Gastroesophageal sphincter (tissue), 4 donors: ENCODE measurements at regions not wholly inside any gene's neighbourhood (a gene's known extent, or its start where the extent isn't known, plus 50 kb on each side); places are given as distances from the start of the nearest gene placed in this dataset.

Source experiments
- ATAC-seq: fragments of 150-250 bp; one replicate; pipeline ENCODE4 v1.9.1; 2016; ENCODE audit warnings: mild to moderate bottlenecking, moderate library complexity
- H3K27ac ChIP-seq, 4 donors: fragments of 200-600 bp; sonication (generic) in 3 of 4; 1 replicate in 3 of 4; 2 replicates in 1 of 4; pipeline ENCODE4 v1.5.1; 2016 to 2019
- H3K27me3 ChIP-seq: fragments of 200-600 bp; sonication (generic); one replicate; pipeline ENCODE4 v1.5.1; 2019
- H3K36me3 ChIP-seq, 2 donors: fragments of 200-600 bp; sonication (generic); one replicate each; pipeline ENCODE4 v1.5.1; 2019; ENCODE audit warnings: control low read depth in 1 of 2
- H3K4me1 ChIP-seq, 3 donors: fragments of 200-600 bp; sonication (generic); 1 replicate in 2 of 3; 2 replicates in 1 of 3; pipeline ENCODE4 v1.5.1; 2016 to 2019; ENCODE audit warnings: control low read depth in 2 of 3
- H3K4me3 ChIP-seq, 2 donors: fragments of 200-600 bp; sonication (generic); one replicate each; pipeline ENCODE4 v1.5.1; 2019; ENCODE audit warnings: mild to moderate bottlenecking in 1 of 2, moderate library complexity in 1 of 2
- H3K9me3 ChIP-seq, 3 donors: fragments of 200-600 bp; sonication (generic); one replicate each; pipeline ENCODE4 v1.5.1; 2017 to 2019; ENCODE audit warnings: control low read depth in 2 of 3
- EP300 ChIP-seq: sonication (generic); formaldehyde crosslinking; IDR thresholded peaks from one replicate; pipeline ENCODE4 v1.6.1; 2017; ENCODE audit warnings: antibody characterized with exemption, mild to moderate bottlenecking
- POLR2A ChIP-seq, 2 donors: fragments of 450-650 bp; IDR thresholded peaks; one replicate each; pipeline ENCODE4 v1.6.1; 2017; ENCODE audit warnings: antibody characterized with exemption in 2 of 2, mild to moderate bottlenecking in 2 of 2, moderate library complexity in 1 of 2
- POLR2AphosphoS5 ChIP-seq: sonication (generic); formaldehyde crosslinking; IDR thresholded peaks from one replicate; pipeline ENCODE4 v1.6.1; 2017; ENCODE audit warnings: antibody characterized with exemption
- WGBS, 2 donors: methylation state at CpG; one replicate each; pipeline ENCODE4 v1.1.5; 2018; ENCODE audit warnings: low coverage in 1 of 2; 5-methylcytosine and 5-hydroxymethylcytosine counted together
- TF ChIP-seq, protein P1 (sequence below), 4 experiments: fragments of 200-600 bp in 2 of 4; fragments of 450-650 bp in 2 of 4; sonication (generic) in 1 of 4; IDR thresholded peaks; one replicate each; pipeline ENCODE4 v1.5.1; 2017 to 2019; ENCODE audit warnings: antibody characterized with exemption in 4 of 4, mild to moderate bottlenecking in 2 of 4, moderate library complexity in 2 of 4

DNA sequence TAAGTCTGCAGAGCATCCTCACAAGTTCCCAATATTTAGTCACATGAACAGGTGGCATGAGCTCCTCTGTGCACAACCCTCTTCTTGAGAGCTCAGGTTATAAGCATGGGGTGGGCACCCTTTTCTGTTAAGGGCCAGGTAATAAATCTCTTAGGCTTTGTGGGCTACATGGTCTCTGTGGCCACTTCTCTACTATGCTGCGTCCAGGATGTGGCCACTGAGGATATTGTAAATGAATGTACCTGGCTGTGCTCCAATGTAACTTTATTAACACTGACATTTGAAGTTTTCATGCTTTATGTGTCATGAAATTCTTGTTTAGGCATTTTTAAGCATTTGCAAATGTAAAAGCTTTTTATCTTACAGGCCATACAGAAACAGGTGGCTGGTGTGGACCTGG lies 116.8 kb upstream of the ST6GAL2 start:
- Histone ChIP-seq H3K4me3 (no peak overlapping the region), H3K4me1 (no peaks in the 10 kb centered on the region), H3K36me3 (no peaks in the 10 kb centered on the region), H3K27ac (no peak overlapping the region), H3K27me3 (no peaks in the 10 kb centered on the region), H3K9me3 (no peaks in the 10 kb centered on the region)
- WGBS, 2 donors = 60 to 70% methylated on average over 1 of the region's 1 CpG
- ATAC-seq = no peak
- TF ChIP-seq POLR2A (IDR thresholded peaks at IDR 0.05) (no peak), EP300 (no peak), POLR2AphosphoS5 (no peak)
- TF ChIP-seq, protein P1, sequence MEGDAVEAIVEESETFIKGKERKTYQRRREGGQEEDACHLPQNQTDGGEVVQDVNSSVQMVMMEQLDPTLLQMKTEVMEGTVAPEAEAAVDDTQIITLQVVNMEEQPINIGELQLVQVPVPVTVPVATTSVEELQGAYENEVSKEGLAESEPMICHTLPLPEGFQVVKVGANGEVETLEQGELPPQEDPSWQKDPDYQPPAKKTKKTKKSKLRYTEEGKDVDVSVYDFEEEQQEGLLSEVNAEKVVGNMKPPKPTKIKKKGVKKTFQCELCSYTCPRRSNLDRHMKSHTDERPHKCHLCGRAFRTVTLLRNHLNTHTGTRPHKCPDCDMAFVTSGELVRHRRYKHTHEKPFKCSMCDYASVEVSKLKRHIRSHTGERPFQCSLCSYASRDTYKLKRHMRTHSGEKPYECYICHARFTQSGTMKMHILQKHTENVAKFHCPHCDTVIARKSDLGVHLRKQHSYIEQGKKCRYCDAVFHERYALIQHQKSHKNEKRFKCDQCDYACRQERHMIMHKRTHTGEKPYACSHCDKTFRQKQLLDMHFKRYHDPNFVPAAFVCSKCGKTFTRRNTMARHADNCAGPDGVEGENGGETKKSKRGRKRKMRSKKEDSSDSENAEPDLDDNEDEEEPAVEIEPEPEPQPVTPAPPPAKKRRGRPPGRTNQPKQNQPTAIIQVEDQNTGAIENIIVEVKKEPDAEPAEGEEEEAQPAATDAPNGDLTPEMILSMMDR (IDR thresholded peaks at IDR 0.05) = no peak

DNA sequence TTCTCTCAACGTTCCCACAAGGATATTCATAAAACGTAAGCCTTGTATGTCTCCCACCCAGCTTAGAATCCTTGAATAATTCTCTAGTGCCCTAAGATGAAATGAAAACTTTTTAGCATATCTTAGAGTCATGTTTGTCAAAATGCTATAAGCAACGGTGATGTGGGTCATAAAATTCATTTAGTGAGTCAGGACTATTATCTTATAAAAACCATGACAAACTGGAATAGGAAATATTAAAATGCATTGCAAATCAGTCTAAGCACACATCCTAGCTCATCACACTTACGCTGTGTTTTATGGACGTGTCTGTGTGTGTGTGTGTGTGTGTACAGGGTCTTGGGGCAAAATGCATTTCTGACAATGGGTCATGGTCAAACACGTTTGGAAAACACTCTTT lies 119.9 kb upstream of the ST6GAL2 start:
- TF ChIP-seq POLR2A (IDR thresholded peaks at IDR 0.05) (no peak), EP300 (no peak), POLR2AphosphoS5 (no peak)
- TF ChIP-seq, protein P1 (IDR thresholded peaks at IDR 0.05) = no peak
- H3K27me3 ChIP-seq = no peaks in the 10 kb centered on the region
- H3K4me3 ChIP-seq = no peak overlapping the region
- no peaks in the 10 kb centered on the region for H3K4me1 ChIP-seq
- ATAC-seq = no peak
- WGBS, 2 donors = 77 to 94% methylated on average over 4 to 6 of the region's 6 CpGs
- H3K36me3 ChIP-seq = no peaks in the 10 kb centered on the region
- H3K9me3 ChIP-seq = no peaks in the 10 kb centered on the region
- no peak overlapping the region for H3K27ac ChIP-seq

DNA sequence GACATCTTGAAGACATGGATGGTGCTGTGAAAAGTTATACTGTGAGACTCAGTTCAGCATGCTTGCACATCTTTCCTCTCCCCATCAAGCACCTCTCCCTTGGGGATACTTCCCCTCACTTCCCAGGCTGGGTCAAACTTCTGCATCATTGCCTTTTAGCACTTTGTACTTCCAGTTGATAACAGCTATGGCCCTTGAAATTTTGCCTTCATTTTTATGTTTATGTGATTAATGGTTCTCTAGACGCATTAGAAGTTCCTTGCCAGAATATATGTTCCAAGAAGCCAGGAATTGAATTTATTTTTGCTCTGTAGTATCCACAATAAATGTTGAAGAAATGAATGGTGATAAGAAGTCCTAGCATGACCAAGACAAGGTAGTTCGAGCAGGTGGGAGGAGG lies 120.9 kb upstream of the ST6GAL2 start:
- no peaks in the 10 kb centered on the region for H3K4me1 ChIP-seq
- H3K36me3 ChIP-seq = no peaks in the 10 kb centered on the region
- no peak for TF ChIP-seq POLR2A (IDR thresholded peaks at IDR 0.05)
- H3K27ac ChIP-seq = no peak overlapping the region
- 61 to 72% methylated on average over 2 of the region's 2 CpGs for WGBS, 2 donors
- H3K27me3 ChIP-seq = no peaks in the 10 kb centered on the region
- no peaks in the 10 kb centered on the region for H3K9me3 ChIP-seq
- ATAC-seq = no peak
- H3K4me3 ChIP-seq = no peak overlapping the region

DNA sequence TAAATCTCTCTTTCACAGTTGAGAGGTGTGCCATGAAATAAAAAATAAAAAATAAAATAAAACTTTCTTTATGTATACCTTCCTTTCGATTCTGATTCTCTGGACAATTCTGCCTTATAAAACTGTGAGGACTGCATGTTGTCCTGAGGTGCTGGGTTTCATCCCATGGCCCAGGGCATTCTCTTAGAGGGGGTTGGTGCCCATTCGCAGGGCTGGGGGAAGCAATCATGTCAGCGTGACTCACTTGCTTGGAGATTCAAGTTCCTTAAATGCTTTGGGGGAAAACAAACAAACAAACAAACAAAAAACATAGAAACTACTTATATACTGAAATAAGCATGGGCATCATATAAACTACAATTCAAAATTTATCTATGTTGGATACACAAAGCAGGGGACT lies 122.0 kb upstream of the ST6GAL2 start:
- Histone ChIP-seq H3K36me3 (no peaks in the 10 kb centered on the region), H3K27ac (no peak overlapping the region), H3K4me3 (no peak overlapping the region), H3K9me3 (no peaks in the 10 kb centered on the region), H3K4me1 (no peaks in the 10 kb centered on the region), H3K27me3 (no peaks in the 10 kb centered on the region)
- 67 to 80% methylated on average over 1 to 3 of the region's 3 CpGs for WGBS, 2 donors
- no peak for ATAC-seq
- TF ChIP-seq POLR2A (IDR thresholded peaks at IDR 0.05) = no peak
- TF ChIP-seq, protein P1 (IDR thresholded peaks at IDR 0.05) = no peak

DNA sequence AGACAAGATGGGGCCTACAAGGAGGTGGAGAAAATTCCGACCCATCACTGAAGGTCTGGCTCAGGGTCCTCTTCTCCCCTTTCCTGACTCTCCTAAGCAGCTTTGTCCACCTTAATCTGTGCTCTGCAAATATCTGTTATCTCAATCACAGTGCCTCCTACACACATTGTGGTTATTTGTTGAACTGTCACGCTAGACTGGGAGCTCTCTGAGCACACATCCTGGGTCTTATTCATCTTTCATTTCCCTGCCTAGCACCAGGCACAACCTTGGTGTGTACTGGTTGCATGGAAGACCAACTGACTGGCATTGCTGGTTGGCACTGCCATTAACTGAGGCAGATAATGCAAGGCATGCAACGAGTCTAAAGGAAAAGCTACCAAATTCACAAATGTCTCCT lies 122.9 kb upstream of the ST6GAL2 start:
- no peak for ATAC-seq
- Histone ChIP-seq H3K4me3 (no peak overlapping the region), H3K27me3 (no peaks in the 10 kb centered on the region), H3K4me1 (no peaks in the 10 kb centered on the region), H3K27ac (no peak overlapping the region), H3K9me3 (no peaks in the 10 kb centered on the region), H3K36me3 (no peaks in the 10 kb centered on the region)
- TF ChIP-seq EP300 (no peak), POLR2AphosphoS5 (no peak), POLR2A (IDR thresholded peaks at IDR 0.05) (no peak)
- TF ChIP-seq, protein P1 (IDR thresholded peaks at IDR 0.05) = no peak
- 78 to 93% methylated on average over 3 of the region's 3 CpGs for WGBS, 2 donors

DNA sequence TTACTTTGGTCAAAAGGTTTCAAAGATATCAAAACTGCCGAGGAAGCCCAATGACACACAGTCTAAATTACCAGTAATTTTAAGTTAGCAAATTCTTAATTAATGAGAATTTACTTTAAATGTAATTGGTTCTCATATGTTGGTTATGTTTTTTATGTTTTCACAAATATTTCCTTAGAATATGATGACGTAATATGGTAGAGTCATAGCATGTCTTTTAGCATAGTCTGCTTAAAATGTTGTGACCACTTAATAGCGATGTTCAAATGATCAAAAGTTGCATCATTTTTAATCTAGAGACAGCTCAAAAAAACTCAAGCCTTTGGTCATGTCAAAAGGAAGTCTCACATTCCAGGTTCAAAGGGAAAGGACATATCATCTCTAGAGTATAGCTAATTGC lies 123.3 kb upstream of the ST6GAL2 start:
- TF ChIP-seq, protein P1 (IDR thresholded peaks at IDR 0.05) = no peak
- TF ChIP-seq POLR2AphosphoS5 (no peak), POLR2A (IDR thresholded peaks at IDR 0.05) (no peak), EP300 (no peak)
- H3K4me1 ChIP-seq = no peaks in the 10 kb centered on the region
- H3K36me3 ChIP-seq = no peaks in the 10 kb centered on the region
- ATAC-seq = no peak
- H3K9me3 ChIP-seq = no peaks in the 10 kb centered on the region
- H3K4me3 ChIP-seq = no peak overlapping the region
- H3K27me3 ChIP-seq = no peaks in the 10 kb centered on the region
- WGBS, 2 donors = 91% methylated on average over 3 of the region's 3 CpGs
- no peak overlapping the region for H3K27ac ChIP-seq
